ENCODE measurements at regions not wholly inside any gene's neighbourhood (a gene's known extent, or its start where the extent isn't known, plus 50 kb on each side); places are given as distances from the start of the nearest gene placed in this dataset.

GRCh38 chr1:221839782-221840395 lies 98.0 kb upstream of the DUSP10 start:
- DNase-seq = peak; percentile 84

DNA sequence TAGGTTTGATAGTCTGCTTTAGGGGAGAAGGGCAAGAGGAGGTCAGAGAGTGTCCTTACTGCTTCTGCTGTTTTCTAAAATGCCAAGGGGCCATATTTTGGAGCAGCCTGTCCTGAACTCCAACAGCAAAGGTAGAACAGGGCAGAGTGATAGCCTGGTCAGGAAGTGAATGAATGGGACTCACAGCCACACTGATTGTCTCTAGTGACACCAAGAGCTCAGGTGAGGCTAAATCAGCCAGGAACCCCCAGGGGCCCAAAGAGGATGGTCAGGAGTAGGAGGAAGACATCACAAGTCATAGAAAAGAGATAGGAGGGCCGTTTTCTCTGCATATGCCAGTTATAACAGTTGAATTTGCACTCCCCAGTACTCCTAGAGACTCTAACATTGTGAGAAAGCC lies 97.4 kb upstream of the DUSP10 start:
- DNase-seq = no peak

DNA sequence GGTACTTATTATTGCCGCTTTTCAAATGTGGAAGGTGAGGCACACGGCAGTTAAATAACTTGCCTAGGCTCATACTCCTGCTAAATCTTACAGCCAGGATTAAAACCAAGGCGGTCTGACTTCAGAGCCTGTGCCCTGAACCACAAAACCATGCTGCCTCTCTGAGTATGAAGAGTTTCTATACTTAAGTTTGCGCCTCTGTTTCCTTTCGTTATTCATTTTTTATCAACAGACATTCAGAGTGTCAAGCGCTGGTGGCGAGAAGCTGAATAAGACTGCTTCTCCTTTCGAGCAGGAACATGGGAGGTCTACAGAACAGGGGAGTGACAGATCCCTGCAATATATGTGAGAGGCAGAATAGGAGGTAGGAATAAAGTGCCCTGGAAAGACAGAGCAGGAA lies 96.0 kb upstream of the DUSP10 start:
- DNase-seq = no peak

DNA sequence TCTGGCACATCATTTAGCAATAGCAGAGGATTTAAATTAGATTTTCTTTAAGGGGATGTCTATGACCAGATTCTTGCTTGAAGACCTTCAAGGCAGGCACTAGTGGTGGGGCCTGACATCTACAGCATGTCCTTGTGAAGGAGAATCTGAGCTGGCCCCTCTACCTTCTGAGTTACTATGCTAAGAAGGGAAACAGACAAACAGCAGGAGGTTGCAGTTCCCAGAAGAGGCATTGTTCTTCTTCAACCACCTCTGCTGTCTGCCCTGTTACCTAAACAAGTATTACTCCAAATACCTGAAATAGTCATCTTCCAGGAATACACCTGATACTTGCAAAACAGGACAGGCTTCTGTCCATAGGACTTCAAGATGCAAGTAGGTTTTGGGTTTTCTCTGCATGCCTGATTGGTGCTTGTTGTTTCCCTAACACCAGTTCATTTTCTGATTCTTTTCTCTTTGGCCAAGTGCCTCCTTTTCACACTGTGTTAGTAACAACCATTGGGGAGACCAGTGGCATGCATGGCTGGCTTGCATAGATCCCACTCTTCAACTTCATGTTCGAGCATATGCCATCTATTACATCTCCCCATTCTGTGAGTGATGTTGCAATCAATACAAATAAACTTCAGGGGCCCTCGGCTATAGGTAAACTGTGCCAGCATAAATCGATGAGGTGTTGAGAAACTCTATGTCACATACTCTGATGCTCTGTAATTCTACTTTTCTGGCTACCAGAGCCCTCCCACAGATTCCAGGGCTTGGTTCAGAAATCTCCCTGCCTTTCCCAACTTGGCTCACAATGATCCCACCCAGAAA lies 93.0 kb upstream of the DUSP10 start:
- DNase-seq = no peak

GRCh38 chr1:221832617-221833016 lies 90.7 kb upstream of the DUSP10 start:
- no peak for DNase-seq

- DNase-seq = no peak
These were observed 90.3 kb upstream of the DUSP10 start for GRCh38 chr1:221832151-221832550.

DNA sequence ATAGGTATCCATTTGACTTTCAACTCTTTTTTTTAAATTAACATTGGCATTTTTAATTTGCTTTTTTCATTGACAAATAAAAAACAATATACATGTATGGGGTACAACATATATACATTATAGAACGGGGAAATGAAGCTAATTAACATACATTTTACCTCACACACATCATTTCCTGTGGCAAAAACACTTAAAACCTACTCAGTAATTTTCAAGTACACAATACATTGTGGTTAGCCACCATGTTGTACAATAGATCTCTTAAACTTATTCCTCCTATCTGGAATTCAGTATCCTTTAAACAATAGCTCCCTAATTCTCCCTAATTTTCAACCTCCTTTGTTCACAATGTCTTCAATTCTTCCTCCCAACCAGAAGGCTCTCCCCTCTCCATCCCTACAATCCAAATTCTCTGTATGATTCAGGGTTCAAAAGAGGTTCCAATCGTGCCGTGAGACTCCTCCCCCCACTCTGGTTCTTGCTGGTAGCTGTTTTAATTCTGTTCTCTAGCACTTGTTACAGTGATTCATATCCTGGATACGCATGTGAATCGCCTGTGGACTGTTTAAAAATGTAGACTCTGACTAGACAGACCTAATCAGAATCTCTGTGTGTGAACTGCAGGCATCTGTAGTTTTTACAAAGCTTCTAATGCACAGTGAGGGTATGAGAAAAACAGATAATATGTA lies 87.6 kb upstream of the DUSP10 start:
- peak; percentile 92 for DNase-seq

GRCh38 chr1:221827307-221827642 lies 85.4 kb upstream of the DUSP10 start:
- DNase-seq = no peak

- DNase-seq = no peak
These were observed 83.0 kb upstream of the DUSP10 start for GRCh38 chr1:221824909-221825308.

GRCh38 chr1:221824025-221824424 lies 82.1 kb upstream of the DUSP10 start:
- DNase-seq = peak; percentile 58

- DNase-seq = no peak
These were observed 81.7 kb upstream of the DUSP10 start for GRCh38 chr1:221823561-221823960.

- no peak for DNase-seq
These were observed 81.3 kb upstream of the DUSP10 start for GRCh38 chr1:221823149-221823548.

GRCh38 chr1:221822591-221822990 lies 80.7 kb upstream of the DUSP10 start:
- no peak for DNase-seq

DNA sequence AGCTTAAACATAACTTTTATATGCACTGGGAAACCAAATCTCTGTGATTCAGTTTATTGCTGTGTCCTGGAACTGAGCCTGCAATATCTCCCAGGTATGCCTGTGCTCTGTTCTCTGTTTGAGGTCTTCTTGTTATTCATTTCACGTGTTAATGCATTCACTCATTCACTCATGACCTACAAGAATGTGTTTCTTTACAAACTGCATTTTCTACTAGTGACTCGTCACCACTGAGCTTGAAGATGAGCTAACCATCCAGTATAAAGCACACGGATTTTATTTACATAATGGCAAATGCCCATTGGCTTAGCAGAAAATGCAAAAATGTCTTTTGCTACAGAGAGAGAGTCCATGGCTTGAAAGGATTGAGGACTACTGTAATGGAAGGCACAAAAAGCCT lies 75.0 kb upstream of the DUSP10 start:
- peak; percentile 91 for DNase-seq

GRCh38 chr1:221815660-221816059 lies 73.8 kb upstream of the DUSP10 start:
- no peak for DNase-seq

DNA sequence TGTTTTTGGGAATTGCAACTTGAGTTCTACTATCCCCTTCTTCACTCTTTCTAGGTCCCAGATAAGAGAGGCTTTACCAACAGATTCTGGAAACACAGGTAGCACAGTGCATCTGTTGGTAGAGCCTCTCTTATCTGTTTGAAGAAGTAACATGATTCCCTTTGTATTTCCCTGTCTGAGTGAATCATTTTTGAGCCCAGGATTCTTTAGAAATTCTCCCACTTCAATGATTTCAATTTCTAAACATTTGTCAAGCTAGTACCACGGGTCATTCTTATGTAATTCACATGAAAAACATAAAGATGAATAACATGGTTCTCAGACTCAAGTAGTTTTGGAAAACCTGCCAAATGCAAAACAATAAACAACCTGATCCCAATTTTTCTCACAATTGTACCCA lies 72.0 kb upstream of the DUSP10 start:
- no peak for DNase-seq

DNA sequence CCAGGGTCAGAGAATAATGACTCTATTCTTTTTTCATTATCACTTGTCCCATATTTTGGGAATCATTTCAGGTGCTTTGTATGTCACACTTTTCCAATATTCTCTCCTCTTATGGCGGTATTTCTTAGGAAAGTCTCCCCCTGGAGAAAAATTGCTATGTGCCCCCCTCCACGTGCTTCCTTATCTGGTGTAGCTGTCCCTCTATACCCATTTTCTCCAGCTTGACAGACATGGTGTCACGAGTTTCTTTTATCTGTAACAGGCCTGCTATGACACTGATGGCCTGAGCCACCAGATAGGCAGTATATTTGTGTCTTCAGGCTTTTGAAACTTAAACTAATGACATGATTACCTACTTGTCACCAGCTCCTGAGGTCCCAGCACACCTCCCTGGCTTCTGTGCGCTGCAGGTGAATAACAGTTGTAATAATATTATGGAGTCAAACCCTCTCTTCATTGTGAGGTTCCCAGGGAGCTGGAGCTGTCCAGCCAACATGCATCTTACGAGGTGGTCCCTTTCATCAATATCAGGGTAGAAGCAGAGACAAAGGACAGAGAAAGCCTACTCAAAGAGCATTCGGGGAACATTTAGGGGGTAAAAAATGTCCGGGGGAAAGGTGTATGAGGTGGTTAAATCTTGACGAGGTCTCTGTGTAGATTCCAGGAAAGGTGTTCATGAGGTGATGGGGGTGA lies 71.2 kb upstream of the DUSP10 start:
- no peak for DNase-seq

DNA sequence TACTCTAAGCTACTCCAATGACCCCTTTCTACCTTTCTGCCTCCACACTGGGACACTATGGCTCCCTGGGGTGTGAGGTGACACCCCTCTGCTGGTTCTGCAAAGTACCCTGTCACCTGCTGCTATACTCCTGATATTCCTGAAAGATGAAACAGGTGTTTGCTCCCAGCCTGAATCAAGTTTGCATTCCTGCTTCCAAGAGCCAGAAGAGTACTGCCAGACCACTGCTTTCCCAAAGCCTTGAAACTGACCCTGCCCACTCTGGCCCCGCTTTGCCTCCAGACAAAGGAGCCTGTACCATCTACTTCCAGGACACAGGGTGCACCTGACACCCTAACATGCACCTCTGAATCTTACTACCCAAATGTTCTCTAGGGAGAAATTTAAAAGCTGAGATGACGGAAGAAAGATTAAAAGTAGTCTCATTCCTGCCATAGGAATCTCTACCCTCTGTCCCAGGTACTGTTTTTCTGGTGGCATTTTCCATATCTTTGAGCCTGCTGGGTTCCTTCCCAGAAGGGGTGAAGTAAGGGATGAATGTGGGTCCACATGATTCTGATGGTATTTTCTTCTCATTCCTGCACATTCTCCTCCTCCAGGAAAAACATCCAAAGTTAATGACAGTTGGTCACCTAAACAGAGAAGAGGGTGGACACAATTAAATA lies 70.3 kb upstream of the DUSP10 start:
- no peak for DNase-seq

GRCh38 chr1:221810406-221810805 lies 68.5 kb upstream of the DUSP10 start:
- peak; percentile 94 for DNase-seq

DNA sequence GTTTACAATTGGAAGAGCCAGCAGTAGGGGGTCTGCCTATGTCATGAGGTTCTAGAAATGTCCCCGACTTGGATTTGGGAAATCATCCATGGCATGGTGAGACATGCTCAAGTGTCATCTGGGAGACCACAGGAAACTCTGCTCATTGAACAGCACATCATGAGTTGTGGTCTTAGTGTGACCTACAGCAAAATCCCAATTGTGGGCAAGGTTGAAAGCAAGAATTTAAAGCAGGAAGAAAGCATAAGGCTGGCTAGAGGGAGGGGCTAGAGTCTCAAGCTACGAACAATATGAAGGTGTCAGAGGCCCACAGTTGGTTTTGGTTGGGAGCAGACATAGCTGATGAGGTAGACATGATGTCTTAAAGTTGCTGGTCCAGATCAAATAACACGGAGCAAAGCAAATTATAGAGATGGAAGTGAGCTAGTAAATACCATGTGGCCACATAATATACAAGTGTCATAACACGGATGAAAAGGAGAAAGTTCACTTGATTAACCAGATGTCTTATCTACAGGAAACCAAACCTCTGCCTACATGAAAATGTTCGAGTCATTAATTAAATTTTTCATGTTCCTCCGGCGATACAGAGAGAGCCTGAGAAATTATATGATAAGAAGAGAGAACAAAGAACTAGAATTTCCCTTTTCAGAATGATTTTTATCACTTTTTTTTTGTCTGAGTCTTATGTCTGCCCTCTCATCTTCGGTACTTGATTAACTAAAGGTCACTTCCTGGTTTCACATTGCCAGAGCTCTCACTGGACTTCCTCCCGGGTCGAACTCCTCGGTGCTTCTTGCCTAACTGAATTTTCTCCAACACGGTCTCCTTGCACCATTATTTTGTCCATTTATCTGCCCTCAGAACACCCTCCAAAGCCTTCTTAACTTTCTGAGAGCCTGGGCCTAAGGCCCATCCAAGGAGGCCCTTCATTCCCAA lies 67.5 kb upstream of the DUSP10 start:
- peak; percentile 68 for DNase-seq

- DNase-seq = no peak
These were observed 65.1 kb upstream of the DUSP10 start for GRCh38 chr1:221806984-221807383.

DNA sequence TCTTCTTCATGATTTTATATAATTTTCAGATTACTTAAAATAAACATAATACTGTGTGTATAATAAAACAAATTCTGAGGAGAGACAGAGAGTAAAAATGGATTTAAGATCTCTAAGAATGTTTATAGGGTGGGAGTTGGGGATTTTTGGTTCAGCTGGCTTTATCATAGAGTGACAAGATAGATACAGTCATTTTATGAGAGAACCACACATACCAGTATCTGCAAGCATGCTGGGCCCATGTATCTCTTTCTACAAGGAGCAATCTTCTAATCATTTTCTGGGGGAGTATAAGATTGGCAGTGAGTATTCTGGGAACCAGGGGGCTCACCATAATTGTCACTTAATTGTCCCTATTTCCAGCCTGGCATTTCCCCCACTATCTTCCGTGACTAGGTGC lies 64.3 kb upstream of the DUSP10 start:
- no peak for DNase-seq
